IMR-90 (cell line): ENCODE measurements at regions not wholly inside any gene's neighbourhood (a gene's known extent, or its start where the extent isn't known, plus 50 kb on each side); places are given as distances from the start of the nearest gene placed in this dataset.

Experiments
- CTCF ChIP-seq: conservative IDR thresholded peaks from 2 replicates; pipeline ENCODE4 v1.5.1; 2012; ENCODE audit warnings: mild to moderate bottlenecking, low read depth, low read length, improper control_type of control experiment
- RAD21 ChIP-seq: IDR thresholded peaks from 2 replicates; pipeline ENCODE4 v1.6.1; 2012; ENCODE audit warnings: low read length, improper control_type of control experiment
- SMC3 ChIP-seq: fragments of 150-350 bp; IDR thresholded peaks from 2 replicates; pipeline ENCODE4 v1.6.1; 2016; ENCODE audit warnings: low read depth, mild to moderate bottlenecking, antibody characterized with exemption, low read length, moderate library complexity

- no peak for TF ChIP-seq CTCF
- TF ChIP-seq RAD21 = no peak
- no peak for TF ChIP-seq SMC3
These were observed 217.7 kb downstream of the MN1 start for GRCh38 chr22:27583856-27584255.
